Gastrocnemius medialis (tissue), 4 donors: ENCODE measurements at regions not wholly inside any gene's neighbourhood (a gene's known extent, or its start where the extent isn't known, plus 50 kb on each side); places are given as distances from the start of the nearest gene placed in this dataset.

Experiments
- POLR2A ChIP-seq, 2 donors: fragments of 450-650 bp; IDR thresholded peaks; one replicate each; pipeline ENCODE4 v1.6.1; 2017; ENCODE audit warnings: antibody characterized with exemption in 2 of 2, mild to moderate bottlenecking in 2 of 2, moderate library complexity in 2 of 2
- TF ChIP-seq, protein P1 (sequence below), 5 experiments: fragments of 450-650 bp in 3 of 5; fragments of 200-600 bp in 2 of 5; sonication (generic) in 2 of 5; IDR thresholded peaks in 4 of 5; conservative IDR thresholded peaks in 1 of 5; 1 replicate in 4 of 5; 2 replicates in 1 of 5; pipeline ENCODE4 v1.5.1; 2016 to 2019; ENCODE audit warnings: antibody characterized with exemption in 5 of 5, mild to moderate bottlenecking in 3 of 5, moderate library complexity in 3 of 5

DNA sequence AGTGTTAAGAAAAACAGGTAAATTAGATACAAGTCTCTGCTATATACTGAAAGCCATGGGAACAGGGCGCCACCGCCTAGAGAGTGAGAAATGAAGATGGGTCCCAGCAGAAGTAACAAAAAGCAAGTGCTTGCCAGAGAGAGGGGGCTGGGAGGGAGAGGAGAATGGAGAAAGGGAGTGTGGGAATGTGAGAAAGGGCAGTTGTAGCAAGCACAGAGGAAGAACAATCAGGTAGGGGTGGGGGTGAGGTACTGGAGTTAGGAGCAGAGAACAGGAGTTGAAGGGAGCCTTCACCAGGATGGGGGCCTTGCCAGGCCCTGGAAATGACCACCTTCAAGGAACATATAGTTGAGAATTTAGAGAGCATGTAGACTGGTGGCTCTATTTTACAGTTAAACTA lies 66.8 kb downstream of the TCF20 start:
- TF ChIP-seq, protein P1, sequence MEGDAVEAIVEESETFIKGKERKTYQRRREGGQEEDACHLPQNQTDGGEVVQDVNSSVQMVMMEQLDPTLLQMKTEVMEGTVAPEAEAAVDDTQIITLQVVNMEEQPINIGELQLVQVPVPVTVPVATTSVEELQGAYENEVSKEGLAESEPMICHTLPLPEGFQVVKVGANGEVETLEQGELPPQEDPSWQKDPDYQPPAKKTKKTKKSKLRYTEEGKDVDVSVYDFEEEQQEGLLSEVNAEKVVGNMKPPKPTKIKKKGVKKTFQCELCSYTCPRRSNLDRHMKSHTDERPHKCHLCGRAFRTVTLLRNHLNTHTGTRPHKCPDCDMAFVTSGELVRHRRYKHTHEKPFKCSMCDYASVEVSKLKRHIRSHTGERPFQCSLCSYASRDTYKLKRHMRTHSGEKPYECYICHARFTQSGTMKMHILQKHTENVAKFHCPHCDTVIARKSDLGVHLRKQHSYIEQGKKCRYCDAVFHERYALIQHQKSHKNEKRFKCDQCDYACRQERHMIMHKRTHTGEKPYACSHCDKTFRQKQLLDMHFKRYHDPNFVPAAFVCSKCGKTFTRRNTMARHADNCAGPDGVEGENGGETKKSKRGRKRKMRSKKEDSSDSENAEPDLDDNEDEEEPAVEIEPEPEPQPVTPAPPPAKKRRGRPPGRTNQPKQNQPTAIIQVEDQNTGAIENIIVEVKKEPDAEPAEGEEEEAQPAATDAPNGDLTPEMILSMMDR (IDR thresholded peaks at IDR 0.05 in 4 of 5, conservative IDR thresholded peaks at IDR 0.05 in 1 of 5): no peak
- TF ChIP-seq POLR2A (IDR thresholded peaks at IDR 0.05): no peak
